BJ (cell line): ENCODE measurements at regions not wholly inside any gene's neighbourhood (a gene's known extent, or its start where the extent isn't known, plus 50 kb on each side); places are given as distances from the start of the nearest gene placed in this dataset.

ENCODE experiments used
- CTCF ChIA-PET: fragments of 350-600 bp; formaldehyde crosslinking; extraction: SDS; loops from one replicate; lab custom pipeline; 2021; ENCODE audit warnings: antibody characterized with exemption, inconsistent platforms; lab: Yijun Ruan, JAX
- POLR2A ChIA-PET: fragments of 300-600 bp; sonication (Branson Sonifier 250); formaldehyde crosslinking; extraction: SDS; loops from one replicate; lab custom pipeline; 2021; ENCODE audit warnings: antibody characterized with exemption; lab: Charles Lee
- DNase-seq: peaks from one replicate; pipeline ENCODE4 v3.0.0-alpha.2; 2011; ENCODE audit warnings: low read depth
- H3K27me3 ChIP-seq: 2 replicates; pipeline ENCODE4 v1.6.0; 2011; ENCODE audit warnings: low read length; ENCODE audit not compliant: control insufficient read depth, insufficient read depth
- H3K36me3 ChIP-seq: 2 replicates; pipeline ENCODE4 v1.5.1; 2011; ENCODE audit warnings: low read length; ENCODE audit not compliant: control insufficient read depth, insufficient read depth
- H3K4me3 ChIP-seq: 2 replicates; pipeline ENCODE4 v1.5.1; 2011; ENCODE audit warnings: low read depth, mild to moderate bottlenecking, control low read depth, low read length
- TF ChIP-seq, protein P1 (sequence below): IDR thresholded peaks from 2 replicates; pipeline ENCODE4 v1.5.1; 2011; ENCODE audit warnings: low read depth, mild to moderate bottlenecking, control low read depth, inconsistent platforms, low read length, moderate library complexity; ENCODE audit not compliant: insufficient read depth

DNA sequence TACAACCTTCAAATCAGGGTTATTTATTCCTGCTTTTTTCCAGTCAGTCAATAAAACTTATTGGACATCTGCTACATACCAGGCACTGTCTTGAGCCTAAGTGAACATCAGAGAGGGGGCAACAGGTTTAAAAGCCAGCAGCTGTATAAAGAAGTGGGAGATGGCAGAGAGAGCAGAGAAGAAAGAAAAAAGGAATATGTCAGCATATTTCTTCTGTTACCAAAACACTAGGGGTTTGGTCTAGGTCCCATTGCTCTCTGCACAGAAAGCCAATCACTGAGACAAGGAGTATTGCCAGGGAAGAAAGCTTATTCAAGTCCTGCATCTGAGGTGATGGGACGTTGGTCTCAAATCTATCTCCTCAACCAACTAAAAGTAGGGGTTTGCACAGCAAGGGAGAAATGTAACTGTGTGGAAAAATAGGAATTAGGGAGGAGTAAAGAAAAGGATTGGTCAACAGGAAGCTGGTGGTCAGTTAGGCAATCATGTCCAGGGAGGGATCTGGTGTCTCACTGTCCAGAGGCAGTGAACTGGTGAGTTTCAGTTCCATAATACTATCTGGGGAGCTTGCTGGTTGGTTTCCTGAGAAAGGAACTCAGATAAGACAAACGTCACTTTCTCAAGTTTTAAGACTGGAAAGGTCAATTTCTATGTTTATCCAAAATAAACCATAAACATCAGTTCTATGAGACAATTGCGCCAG lies 107.5 kb downstream of the PHLDA1 start:
- H3K27me3 ChIP-seq, result no peaks in the 10 kb centered on the region
- H3K4me3 ChIP-seq, result no peak overlapping the region
- TF ChIP-seq, protein P1, sequence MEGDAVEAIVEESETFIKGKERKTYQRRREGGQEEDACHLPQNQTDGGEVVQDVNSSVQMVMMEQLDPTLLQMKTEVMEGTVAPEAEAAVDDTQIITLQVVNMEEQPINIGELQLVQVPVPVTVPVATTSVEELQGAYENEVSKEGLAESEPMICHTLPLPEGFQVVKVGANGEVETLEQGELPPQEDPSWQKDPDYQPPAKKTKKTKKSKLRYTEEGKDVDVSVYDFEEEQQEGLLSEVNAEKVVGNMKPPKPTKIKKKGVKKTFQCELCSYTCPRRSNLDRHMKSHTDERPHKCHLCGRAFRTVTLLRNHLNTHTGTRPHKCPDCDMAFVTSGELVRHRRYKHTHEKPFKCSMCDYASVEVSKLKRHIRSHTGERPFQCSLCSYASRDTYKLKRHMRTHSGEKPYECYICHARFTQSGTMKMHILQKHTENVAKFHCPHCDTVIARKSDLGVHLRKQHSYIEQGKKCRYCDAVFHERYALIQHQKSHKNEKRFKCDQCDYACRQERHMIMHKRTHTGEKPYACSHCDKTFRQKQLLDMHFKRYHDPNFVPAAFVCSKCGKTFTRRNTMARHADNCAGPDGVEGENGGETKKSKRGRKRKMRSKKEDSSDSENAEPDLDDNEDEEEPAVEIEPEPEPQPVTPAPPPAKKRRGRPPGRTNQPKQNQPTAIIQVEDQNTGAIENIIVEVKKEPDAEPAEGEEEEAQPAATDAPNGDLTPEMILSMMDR, result no peak
- POLR2A ChIA-PET, result no interaction called here
- H3K36me3 ChIP-seq, result no peaks in the 10 kb centered on the region
- CTCF ChIA-PET, result interaction anchor here (1.0 kb wide), 1 partner anchor 30 kb away, joined by 3 read pairs; no protein-coding TSS in a partner anchor
- DNase-seq, result no peak

DNA sequence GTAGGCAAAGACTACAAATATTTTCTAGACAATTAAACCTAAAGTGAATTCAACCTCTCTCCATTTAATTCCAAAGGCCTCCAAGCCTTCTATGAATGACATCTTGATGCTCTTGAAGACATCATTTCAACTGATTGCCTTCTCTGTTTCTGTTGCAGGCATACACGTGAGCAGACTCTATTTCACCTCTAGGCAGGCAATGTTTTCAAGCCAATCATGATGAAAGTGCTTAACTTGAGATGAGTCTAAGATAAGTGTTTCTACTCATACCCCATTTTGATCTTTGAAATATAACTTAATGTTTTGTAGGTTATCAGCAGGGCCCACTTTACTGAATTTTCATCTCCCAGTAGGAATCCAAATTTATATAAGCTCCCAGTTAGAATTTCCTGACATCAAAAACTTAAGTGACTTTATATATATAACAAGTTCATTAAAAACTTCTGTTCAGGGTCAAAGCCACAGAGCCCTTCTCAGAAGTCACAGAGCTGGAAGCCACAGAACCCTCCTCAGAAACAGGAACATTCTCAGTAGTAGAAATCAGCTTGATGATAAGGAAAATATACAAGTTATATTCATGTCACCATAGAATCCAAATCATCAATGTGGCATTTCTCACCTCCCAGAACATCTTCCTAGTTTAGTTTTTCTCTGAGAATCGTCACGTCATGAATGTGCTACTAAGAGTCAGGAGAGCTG lies 108.5 kb downstream of the PHLDA1 start:
- POLR2A ChIA-PET, result no interaction called here
- TF ChIP-seq, protein P1, result no peak
- Histone ChIP-seq H3K36me3 (no peaks in the 10 kb centered on the region), H3K27me3 (no peaks in the 10 kb centered on the region), H3K4me3 (no peak overlapping the region)
- no peak for DNase-seq
- CTCF ChIA-PET, result interaction anchor here (1.6 to 1.9 kb wide), 2 partner anchors 10 to 11 kb away, joined by 6 read pairs; no protein-coding TSS in a partner anchor

DNA sequence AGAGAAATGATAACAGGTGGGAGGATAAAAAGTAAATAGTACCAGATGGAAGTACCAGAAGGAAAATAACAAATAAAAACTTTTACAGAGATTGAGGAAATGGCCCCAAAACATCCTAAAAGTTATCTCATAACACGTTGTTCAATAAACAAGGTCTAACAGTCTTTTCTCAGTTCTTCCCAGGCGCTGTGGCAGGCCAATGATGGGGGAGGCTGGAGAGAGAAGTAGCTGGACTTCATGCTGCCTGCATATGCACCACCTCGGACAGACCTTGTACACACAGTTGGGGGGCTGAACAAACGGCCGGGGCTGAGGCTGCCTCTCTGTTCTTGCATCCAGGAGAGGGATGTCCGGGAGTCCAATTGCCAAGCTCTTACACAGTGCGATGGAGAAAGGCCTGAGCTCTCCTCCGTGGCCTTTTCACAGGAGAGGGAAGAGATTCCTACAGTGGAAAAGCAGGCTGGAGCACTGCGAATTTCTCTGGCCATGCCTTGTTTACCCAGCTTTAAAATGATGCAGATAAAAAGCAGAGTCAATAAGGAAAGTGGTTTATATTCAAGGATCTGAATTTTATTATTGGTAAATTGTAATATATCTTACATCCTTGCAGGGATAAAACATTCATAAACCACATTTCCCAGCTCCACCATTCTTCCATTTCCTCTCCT lies 109.8 kb downstream of the PHLDA1 start:
- ChIA-PET POLR2A (no interaction called here), CTCF (interaction anchor here (1.6 to 1.9 kb wide), 2 partner anchors 10 to 12 kb away, joined by 6 read pairs; no protein-coding TSS in a partner anchor)
- TF ChIP-seq, protein P1, result no peak
- no peaks in the 10 kb centered on the region for H3K27me3 ChIP-seq
- no peak overlapping the region for H3K4me3 ChIP-seq
- no peak for DNase-seq
- H3K36me3 ChIP-seq, result no peaks in the 10 kb centered on the region

DNA sequence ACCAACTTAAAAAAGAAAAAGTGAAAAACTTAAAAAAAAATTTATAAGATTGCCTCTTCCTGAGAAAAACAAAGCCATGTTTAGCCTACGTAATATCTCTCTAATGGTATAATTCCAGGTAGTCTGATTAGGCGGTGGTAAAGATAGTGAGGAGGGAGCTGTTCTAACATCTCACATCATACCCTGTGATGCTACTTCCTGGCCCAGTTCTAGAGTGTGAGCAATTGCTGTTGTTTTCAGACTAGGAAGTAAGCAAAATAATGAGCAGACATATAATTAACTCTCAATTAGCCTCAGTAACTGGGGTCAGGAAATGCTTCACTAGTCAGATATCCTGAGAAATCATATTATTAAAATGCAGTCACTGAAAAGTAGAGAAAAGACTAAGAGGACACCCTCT lies 113.9 kb downstream of the PHLDA1 start:
- DNase-seq, result no peak
- H3K36me3 ChIP-seq, result no peaks in the 10 kb centered on the region
- no peaks in the 10 kb centered on the region for H3K27me3 ChIP-seq
- H3K4me3 ChIP-seq, result no peak overlapping the region
- TF ChIP-seq, protein P1, result no peak
- CTCF ChIA-PET, result no interaction called here
- POLR2A ChIA-PET, result no interaction called here

DNA sequence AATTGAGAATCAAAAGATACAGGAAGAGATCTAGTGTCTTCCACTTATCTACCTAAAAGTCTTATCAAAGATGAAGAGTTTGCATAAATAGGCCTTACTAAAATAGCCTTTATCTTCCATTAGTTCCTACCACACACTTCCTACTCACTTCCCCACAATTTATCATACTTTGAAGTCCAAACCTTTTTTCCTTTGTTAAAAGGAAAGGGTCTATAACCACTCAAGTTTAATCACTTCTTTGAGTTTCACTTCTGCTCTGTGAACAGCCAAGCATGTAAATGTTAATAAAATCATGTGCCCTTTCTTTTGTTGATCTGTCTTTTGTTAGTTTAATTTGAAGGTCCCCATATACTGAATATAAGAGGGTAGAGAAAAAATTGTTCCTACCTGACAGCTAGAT lies 114.5 kb downstream of the PHLDA1 start:
- no peak for DNase-seq
- TF ChIP-seq, protein P1, result no peak
- ChIA-PET POLR2A (no interaction called here), CTCF (no interaction called here)
- H3K4me3 ChIP-seq, result no peak overlapping the region
- no peaks in the 10 kb centered on the region for H3K36me3 ChIP-seq
- no peaks in the 10 kb centered on the region for H3K27me3 ChIP-seq
